C4-2B (cell line): ENCODE measurements at regions not wholly inside any gene's neighbourhood (a gene's known extent, or its start where the extent isn't known, plus 50 kb on each side); places are given as distances from the start of the nearest gene placed in this dataset.
"Not testable (repeated sequence)": the region's sequence is repeated elsewhere in the genome, so short reads cannot be mapped to it uniquely, and the experiment has no call there.

ENCODE experiments used
- H3K27ac ChIP-seq: fragments of 450-650 bp; 2 replicates; pipeline ENCODE4 v1.5.1; 2017
- CTCF ChIP-seq: fragments of 450-650 bp; conservative IDR thresholded peaks from 2 replicates; pipeline ENCODE4 v1.5.1; 2017; ENCODE audit warnings: mild to moderate bottlenecking
- ZFX ChIP-seq: fragments of 450-650 bp; IDR thresholded peaks from 2 replicates; pipeline ENCODE4 v1.6.1; 2017

GRCh38 chr5:167857321-167857720 lies 434.1 kb upstream of the WWC1 start:
- no peak for TF ChIP-seq ZFX
- no peak for TF ChIP-seq CTCF

GRCh38 chr5:167858186-167858855 lies 433.1 kb upstream of the WWC1 start:
- not testable (repeated sequence) for H3K27ac ChIP-seq

More at GRCh38 chr5:167857321-167857720, 434.1 kb upstream of the WWC1 start:
- no peak overlapping the region for H3K27ac ChIP-seq

- H3K27ac ChIP-seq: no peak overlapping the region
- TF ChIP-seq ZFX (no peak), CTCF (no peak)
Measured at GRCh38 chr5:167861129-167861927, 430.1 kb upstream of the WWC1 start.

- TF ChIP-seq CTCF (no peak), ZFX (no peak)
- H3K27ac ChIP-seq: no peak overlapping the region
Measured at GRCh38 chr5:167861928-167862426, 429.5 kb upstream of the WWC1 start.

GRCh38 chr5:167863883-167864282 lies 427.6 kb upstream of the WWC1 start:
- no peak overlapping the region for H3K27ac ChIP-seq
- TF ChIP-seq ZFX: no peak
- no peak for TF ChIP-seq CTCF

- TF ChIP-seq ZFX (no peak), CTCF (no peak)
- no peak overlapping the region for H3K27ac ChIP-seq
Measured at GRCh38 chr5:167864801-167865200, 426.6 kb upstream of the WWC1 start.

- no peak overlapping the region for H3K27ac ChIP-seq
- no peak for TF ChIP-seq ZFX
- TF ChIP-seq CTCF: no peak
Measured at GRCh38 chr5:167866797-167867196, 424.6 kb upstream of the WWC1 start.
